GM12892 (cell line): ENCODE measurements at regions not wholly inside any gene's neighbourhood (a gene's known extent, or its start where the extent isn't known, plus 50 kb on each side); places are given as distances from the start of the nearest gene placed in this dataset.

Source experiments
- DNase-seq: peaks from one replicate; pipeline ENCODE4 v3.0.0; 2011; ENCODE audit not compliant: insufficient read length
- FAIRE-seq: peaks from 2 replicates; lab custom pipeline; 2011; peaks lifted over from hg19 to GRCh38; lab: Jason Lieb, UNC
- POLR2A ChIP-seq: IDR thresholded peaks from 2 replicates; pipeline ENCODE4 v1.6.1; 2011; ENCODE audit warnings: low read depth, low read length, control low read depth
- POLR2AphosphoS5 ChIP-seq: IDR thresholded peaks from 2 replicates; pipeline ENCODE4 v1.6.1; 2011; ENCODE audit warnings: low read depth, low read length, control low read depth
- TAF1 ChIP-seq: IDR thresholded peaks from 2 replicates; pipeline ENCODE4 v1.6.1; 2011; ENCODE audit warnings: low read depth, mild to moderate bottlenecking, control low read depth, low read length, borderline replicate concordance

GRCh38 chr10:55048830-55049498 is 247.9 kb upstream of the PCDH15 start:
- no peak for DNase-seq
- TF ChIP-seq POLR2A (no peak), POLR2AphosphoS5 (no peak), TAF1 (no peak)

GRCh38 chr10:55043540-55043939 is 242.5 kb upstream of the PCDH15 start:
- no peak for TF ChIP-seq POLR2AphosphoS5
- FAIRE-seq, result no peak
- no peak for DNase-seq

More at GRCh38 chr10:55048830-55049498, 247.9 kb upstream of the PCDH15 start:
- FAIRE-seq, result no peak

- DNase-seq (no peak), FAIRE-seq (no peak)
- no peak for TF ChIP-seq POLR2A
- no peak for TF ChIP-seq POLR2AphosphoS5
- TF ChIP-seq TAF1, result no peak
Measured at GRCh38 chr10:55033061-55033460, 232.0 kb upstream of the PCDH15 start.

- FAIRE-seq (no peak), DNase-seq (no peak)
- no peak for TF ChIP-seq POLR2A
- TF ChIP-seq TAF1, result no peak
- no peak for TF ChIP-seq POLR2AphosphoS5
Measured at GRCh38 chr10:55024713-55025112, 223.7 kb upstream of the PCDH15 start.

- no peak for TF ChIP-seq POLR2AphosphoS5
- TF ChIP-seq POLR2A, result no peak
- TF ChIP-seq TAF1, result no peak
- DNase-seq (no peak), FAIRE-seq (no peak)
Measured at GRCh38 chr10:55019439-55019838, 218.4 kb upstream of the PCDH15 start.

- TF ChIP-seq TAF1, result no peak
- TF ChIP-seq POLR2A, result no peak
- TF ChIP-seq POLR2AphosphoS5, result no peak
- FAIRE-seq, result no peak
- DNase-seq, result no peak
Measured at GRCh38 chr10:55013318-55013717, 212.3 kb upstream of the PCDH15 start.

- TF ChIP-seq TAF1 (no peak), POLR2AphosphoS5 (no peak), POLR2A (no peak)
- FAIRE-seq (no peak), DNase-seq (no peak)
Measured at GRCh38 chr10:55002420-55002819, 201.4 kb upstream of the PCDH15 start.

- DNase-seq, result no peak
- no peak for FAIRE-seq
- TF ChIP-seq POLR2AphosphoS5, result no peak
- TF ChIP-seq TAF1, result no peak
- no peak for TF ChIP-seq POLR2A
Measured at GRCh38 chr10:55001422-55001821, 200.4 kb upstream of the PCDH15 start.

- no peak for FAIRE-seq
Measured at GRCh38 chr10:54993148-54993547, 192.1 kb upstream of the PCDH15 start.

GRCh38 chr10:54985732-54986131 is 184.7 kb upstream of the PCDH15 start:
- TF ChIP-seq POLR2A, result no peak
- no peak for TF ChIP-seq TAF1
- DNase-seq, result no peak
- FAIRE-seq, result peak; percentile 38

More at GRCh38 chr10:54993148-54993547, 192.1 kb upstream of the PCDH15 start:
- TF ChIP-seq POLR2A, result no peak
- no peak for TF ChIP-seq POLR2AphosphoS5
- no peak for DNase-seq

- DNase-seq (no peak), FAIRE-seq (no peak)
- TF ChIP-seq POLR2AphosphoS5, result no peak
- TF ChIP-seq POLR2A, result no peak
- no peak for TF ChIP-seq TAF1
Measured at GRCh38 chr10:54983255-54983654, 182.2 kb upstream of the PCDH15 start.

GRCh38 chr10:54962134-54962900 is 161.3 kb upstream of the PCDH15 start:
- TF ChIP-seq POLR2AphosphoS5 (no peak), POLR2A (no peak), TAF1 (no peak)
- no peak for DNase-seq
- no peak for FAIRE-seq
